Stomach (tissue), 8 donors: ENCODE measurements at regions not wholly inside any gene's neighbourhood (a gene's known extent, or its start where the extent isn't known, plus 50 kb on each side); places are given as distances from the start of the nearest gene placed in this dataset.

ENCODE experiments used
- DNase-seq, 2 donors: peaks; one replicate each; pipeline versions ENCODE4 v3.0.0 to v3.0.0-alpha.2; 2013 to 2019
- H3K27ac ChIP-seq, 5 donors: fragments of 200-600 bp in 4 of 5; sonication (generic) in 4 of 5; one replicate each; pipeline ENCODE4 v1.5.1; 2013 to 2019; ENCODE audit warnings: mild to moderate bottlenecking in 1 of 5, moderate library complexity in 1 of 5
- H3K27me3 ChIP-seq, 3 donors: fragments of 200-600 bp; sonication (generic); one replicate each; pipeline ENCODE4 v1.5.1; 2017 to 2019; ENCODE audit warnings: mixed run types in 1 of 3
- H3K36me3 ChIP-seq, 4 donors: fragments of 200-600 bp; sonication (generic); 1 replicate in 3 of 4; 2 replicates in 1 of 4; pipeline ENCODE4 v1.5.1; 2016 to 2019
- H3K4me1 ChIP-seq, 4 donors: fragments of 200-600 bp; sonication (generic); one replicate each; pipeline ENCODE4 v1.5.1; 2016 to 2019
- H3K4me3 ChIP-seq, 4 donors: fragments of 200-600 bp; sonication (generic) in 3 of 4; one replicate each; pipeline ENCODE4 v1.5.1; 2016 to 2019; ENCODE audit warnings: mild to moderate bottlenecking in 1 of 4
- H3K9me3 ChIP-seq, 4 donors: fragments of 200-600 bp; sonication (generic); one replicate each; pipeline ENCODE4 v1.5.1; 2016 to 2019
- EP300 ChIP-seq: sonication (generic); formaldehyde crosslinking; IDR thresholded peaks from one replicate; pipeline ENCODE4 v1.6.1; 2017; ENCODE audit warnings: antibody characterized with exemption
- POLR2A ChIP-seq, 4 donors: fragments of 450-650 bp; IDR thresholded peaks; one replicate each; pipeline ENCODE4 v1.6.1; 2016; ENCODE audit warnings: antibody characterized with exemption in 4 of 4, control low read depth in 2 of 4, mild to moderate bottlenecking in 1 of 4, moderate library complexity in 1 of 4
- POLR2AphosphoS5 ChIP-seq, 3 donors: sonication (generic); formaldehyde crosslinking; IDR thresholded peaks; one replicate each; pipeline ENCODE4 v1.6.1; 2016; ENCODE audit warnings: antibody characterized with exemption in 3 of 3
- WGBS, 5 donors: extraction: QIAGEN DNeasy Blood & Tissue Kit in 3 of 5; methylation state at CpG; one replicate each; pipeline versions ENCODE4 v1.1.5 to v1.1.7; 2013 to 2018; 5-methylcytosine and 5-hydroxymethylcytosine counted together
- intact Hi-C: fragments of 100-400 bp; cut with DNase I; formaldehyde crosslinking; loops from one replicate; pipeline ENCODE4 v1.15.1; 2023; ENCODE audit warnings: low total_unique reads
- TF ChIP-seq, protein P1 (sequence below), 7 experiments: fragments of 450-650 bp in 4 of 7; fragments of 200-600 bp in 3 of 7; sonication (generic) in 3 of 7; IDR thresholded peaks; one replicate each; pipeline ENCODE4 v1.5.1; 2016 to 2019; ENCODE audit warnings: antibody characterized with exemption in 7 of 7, control low read depth in 2 of 7, mild to moderate bottlenecking in 1 of 7
- donor health status: healthy with polysubstance abuse.
- donor health status: Bipolar disorder and iron deficiency.
- donor health status: healthy.

DNA sequence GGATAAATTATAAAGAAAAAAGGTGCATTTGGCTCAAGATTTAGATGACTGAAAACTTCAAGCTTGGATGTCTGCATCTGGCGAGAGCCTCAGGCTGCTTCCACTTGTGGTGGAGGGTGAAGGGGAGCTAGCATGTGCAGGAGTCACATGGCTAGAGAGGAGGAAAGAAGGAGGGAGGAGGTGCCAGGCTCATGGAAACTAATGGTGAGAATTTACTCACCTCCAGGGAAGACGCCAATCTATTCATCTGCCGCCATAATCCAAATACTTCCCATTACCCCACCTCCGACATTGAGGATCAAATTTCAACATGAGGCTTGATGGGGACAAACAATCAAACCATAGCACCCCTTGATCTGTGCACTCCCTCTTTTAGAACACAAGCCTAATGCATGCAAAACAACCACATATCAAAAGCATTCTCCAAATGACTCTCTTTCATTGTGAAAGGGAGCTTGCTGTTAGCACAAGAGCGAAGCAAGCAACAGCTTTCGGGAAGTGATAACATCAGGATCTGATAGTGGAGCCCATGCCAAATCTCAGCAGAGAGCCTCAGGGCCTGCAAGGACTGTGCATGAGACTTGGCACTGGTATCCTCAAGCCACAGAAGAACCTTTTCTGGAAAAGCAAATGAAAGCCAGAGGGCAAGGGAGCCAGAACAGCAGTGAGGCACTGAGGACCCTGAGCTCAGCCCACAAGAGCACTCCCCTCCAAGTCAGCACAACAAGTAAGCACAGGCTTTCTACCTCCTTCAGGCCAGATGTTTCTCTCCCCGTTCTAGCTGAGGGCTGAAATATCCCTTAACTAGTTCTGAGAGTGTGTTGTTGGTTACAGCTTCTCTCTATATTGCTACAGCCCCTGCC lies 50.2 kb upstream of the THBS1 start:
- TF ChIP-seq EP300 (no peak), POLR2A (IDR thresholded peaks at IDR 0.05) (no peak), POLR2AphosphoS5 (IDR thresholded peaks at IDR 0.05) (no peak)
- TF ChIP-seq, protein P1, sequence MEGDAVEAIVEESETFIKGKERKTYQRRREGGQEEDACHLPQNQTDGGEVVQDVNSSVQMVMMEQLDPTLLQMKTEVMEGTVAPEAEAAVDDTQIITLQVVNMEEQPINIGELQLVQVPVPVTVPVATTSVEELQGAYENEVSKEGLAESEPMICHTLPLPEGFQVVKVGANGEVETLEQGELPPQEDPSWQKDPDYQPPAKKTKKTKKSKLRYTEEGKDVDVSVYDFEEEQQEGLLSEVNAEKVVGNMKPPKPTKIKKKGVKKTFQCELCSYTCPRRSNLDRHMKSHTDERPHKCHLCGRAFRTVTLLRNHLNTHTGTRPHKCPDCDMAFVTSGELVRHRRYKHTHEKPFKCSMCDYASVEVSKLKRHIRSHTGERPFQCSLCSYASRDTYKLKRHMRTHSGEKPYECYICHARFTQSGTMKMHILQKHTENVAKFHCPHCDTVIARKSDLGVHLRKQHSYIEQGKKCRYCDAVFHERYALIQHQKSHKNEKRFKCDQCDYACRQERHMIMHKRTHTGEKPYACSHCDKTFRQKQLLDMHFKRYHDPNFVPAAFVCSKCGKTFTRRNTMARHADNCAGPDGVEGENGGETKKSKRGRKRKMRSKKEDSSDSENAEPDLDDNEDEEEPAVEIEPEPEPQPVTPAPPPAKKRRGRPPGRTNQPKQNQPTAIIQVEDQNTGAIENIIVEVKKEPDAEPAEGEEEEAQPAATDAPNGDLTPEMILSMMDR (IDR thresholded peaks at IDR 0.05), result no peak
- Histone ChIP-seq H3K36me3 (no peaks in the 10 kb centered on the region), H3K4me3 (no peak overlapping the region), H3K27me3 (no peaks in the 10 kb centered on the region), H3K9me3 (no peaks in the 10 kb centered on the region), H3K4me1 (peaks cover 0 to 8% (median 0%) of the 10 kb centered on the region in 4 donors), H3K27ac (peak overlapping the region in 1 of 5 donors; percentile 36)
- DNase-seq, result peak in 1 of 2 donors; percentile 35
- 56 to 70% (median 64%) methylated on average over 7 of the region's 7 CpGs for WGBS, 5 donors
- intact Hi-C loops, result no loop called here
